Glutamatergic neuron (in vitro differentiated cells): ENCODE measurements at regions not wholly inside any gene's neighbourhood (a gene's known extent, or its start where the extent isn't known, plus 50 kb on each side); places are given as distances from the start of the nearest gene placed in this dataset.

Experiments used
- DNase-seq: peaks from one replicate; pipeline ENCODE4 v3.0.0; 2022
- H3K27ac Mint-ChIP-seq: one replicate; pipeline ENCODE4 v1.8.0; 2020; ENCODE audit warnings: mild to moderate bottlenecking, mixed read lengths, inconsistent platforms; ENCODE audit not compliant: unreplicated experiment
- H3K27me3 Mint-ChIP-seq: one replicate; pipeline ENCODE4 v1.8.0; 2020; ENCODE audit warnings: mild to moderate bottlenecking, moderate library complexity, mixed read lengths, inconsistent platforms; ENCODE audit not compliant: unreplicated experiment
- H3K36me3 Mint-ChIP-seq: one replicate; pipeline ENCODE4 v1.8.0; 2020; ENCODE audit warnings: mild to moderate bottlenecking, mixed read lengths, inconsistent platforms; ENCODE audit not compliant: unreplicated experiment
- H3K4me1 Mint-ChIP-seq: one replicate; pipeline ENCODE4 v1.8.0; 2020; ENCODE audit warnings: mild to moderate bottlenecking, low read depth, mixed read lengths, inconsistent platforms; ENCODE audit not compliant: unreplicated experiment
- H3K4me3 Mint-ChIP-seq: one replicate; pipeline ENCODE4 v1.8.0; 2020; ENCODE audit warnings: mild to moderate bottlenecking, mixed read lengths, inconsistent platforms; ENCODE audit not compliant: unreplicated experiment
- H3K9me3 Mint-ChIP-seq: one replicate; pipeline ENCODE4 v1.8.0; 2020; ENCODE audit warnings: mild to moderate bottlenecking, moderate library complexity, mixed read lengths, inconsistent platforms; ENCODE audit not compliant: unreplicated experiment
- TF ChIP-seq, protein P1 (sequence below): fragments of 200-600 bp; sonication (generic); IDR thresholded peaks from one replicate; pipeline ENCODE4 v1.5.0; 2021; ENCODE audit not compliant: partially characterized antibody, unreplicated experiment

DNA sequence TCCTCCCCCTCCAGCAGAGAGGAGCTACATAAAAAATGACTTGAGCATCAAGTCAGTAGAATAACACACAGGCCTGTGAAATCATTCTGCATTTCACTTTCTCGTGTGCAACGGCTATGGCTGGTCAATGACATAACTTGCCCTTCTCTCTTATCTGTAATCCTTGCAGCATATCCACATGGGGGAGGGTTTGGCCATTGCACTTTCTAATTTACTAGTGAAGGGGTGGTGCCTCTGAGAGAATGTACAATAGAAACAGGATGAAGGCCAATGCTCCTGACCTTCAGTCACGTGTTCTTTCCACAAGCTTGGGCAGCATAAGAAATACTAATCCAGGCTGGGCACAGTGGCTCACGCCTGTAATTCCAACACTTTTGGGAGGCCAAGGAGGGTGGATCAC lies 641.0 kb upstream of the ARGLU1 start:
- peaks cover 7% of the 10 kb centered on the region for H3K4me1 Mint-ChIP-seq
- no peak overlapping the region for H3K4me3 Mint-ChIP-seq
- no peak overlapping the region for H3K27ac Mint-ChIP-seq
- no peaks in the 10 kb centered on the region for H3K27me3 Mint-ChIP-seq
- TF ChIP-seq, protein P1, sequence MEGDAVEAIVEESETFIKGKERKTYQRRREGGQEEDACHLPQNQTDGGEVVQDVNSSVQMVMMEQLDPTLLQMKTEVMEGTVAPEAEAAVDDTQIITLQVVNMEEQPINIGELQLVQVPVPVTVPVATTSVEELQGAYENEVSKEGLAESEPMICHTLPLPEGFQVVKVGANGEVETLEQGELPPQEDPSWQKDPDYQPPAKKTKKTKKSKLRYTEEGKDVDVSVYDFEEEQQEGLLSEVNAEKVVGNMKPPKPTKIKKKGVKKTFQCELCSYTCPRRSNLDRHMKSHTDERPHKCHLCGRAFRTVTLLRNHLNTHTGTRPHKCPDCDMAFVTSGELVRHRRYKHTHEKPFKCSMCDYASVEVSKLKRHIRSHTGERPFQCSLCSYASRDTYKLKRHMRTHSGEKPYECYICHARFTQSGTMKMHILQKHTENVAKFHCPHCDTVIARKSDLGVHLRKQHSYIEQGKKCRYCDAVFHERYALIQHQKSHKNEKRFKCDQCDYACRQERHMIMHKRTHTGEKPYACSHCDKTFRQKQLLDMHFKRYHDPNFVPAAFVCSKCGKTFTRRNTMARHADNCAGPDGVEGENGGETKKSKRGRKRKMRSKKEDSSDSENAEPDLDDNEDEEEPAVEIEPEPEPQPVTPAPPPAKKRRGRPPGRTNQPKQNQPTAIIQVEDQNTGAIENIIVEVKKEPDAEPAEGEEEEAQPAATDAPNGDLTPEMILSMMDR: no peak
- H3K36me3 Mint-ChIP-seq: no peaks in the 10 kb centered on the region
- peaks cover 4% of the 10 kb centered on the region for H3K9me3 Mint-ChIP-seq
- DNase-seq: no peak

DNA sequence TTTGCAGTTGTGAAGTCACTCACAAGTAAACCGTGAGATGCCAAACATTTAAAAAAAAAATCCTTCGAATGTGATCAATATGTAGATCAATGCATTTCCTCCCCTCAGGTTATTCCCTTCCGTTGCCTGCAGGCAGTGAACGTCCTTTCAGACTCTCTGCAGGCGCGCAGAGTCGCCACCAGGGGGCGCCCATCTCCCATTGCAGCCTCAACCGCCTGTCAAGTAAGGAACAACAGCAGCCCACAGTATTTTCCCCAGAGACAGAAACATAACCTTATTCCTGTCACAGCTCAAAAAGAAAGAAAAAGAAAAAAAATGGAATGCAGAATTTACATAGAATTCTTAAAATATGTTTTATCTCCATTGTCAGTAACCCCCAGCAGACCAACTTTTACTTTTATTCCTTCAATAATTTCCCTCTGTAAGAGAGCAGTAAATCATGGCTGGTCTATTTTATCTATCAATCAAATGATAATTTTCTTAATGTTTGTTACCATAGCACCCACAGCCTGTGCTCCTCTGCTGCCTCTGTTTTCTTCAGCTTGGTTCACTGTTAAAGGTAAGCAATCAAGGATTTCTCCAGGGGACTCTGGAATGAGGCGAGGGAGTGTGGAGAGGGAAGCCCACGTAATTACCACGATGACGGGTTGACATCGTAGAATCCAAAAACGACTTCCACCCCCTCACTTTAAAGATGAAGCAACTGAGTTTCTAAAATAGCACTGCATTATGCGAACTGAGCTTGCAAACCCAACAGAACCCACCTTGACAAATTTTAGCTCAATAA lies 637.6 kb upstream of the ARGLU1 start:
- H3K4me3 Mint-ChIP-seq: peak overlapping the region; percentile 50
- H3K9me3 Mint-ChIP-seq: peaks cover 4% of the 10 kb centered on the region
- no peaks in the 10 kb centered on the region for H3K36me3 Mint-ChIP-seq
- DNase-seq: peak; percentile 89
- H3K27me3 Mint-ChIP-seq: no peaks in the 10 kb centered on the region
- TF ChIP-seq, protein P1: peak; percentile 98
- H3K27ac Mint-ChIP-seq: peak overlapping the region; percentile 41
- H3K4me1 Mint-ChIP-seq: peaks cover 4% of the 10 kb centered on the region

DNA sequence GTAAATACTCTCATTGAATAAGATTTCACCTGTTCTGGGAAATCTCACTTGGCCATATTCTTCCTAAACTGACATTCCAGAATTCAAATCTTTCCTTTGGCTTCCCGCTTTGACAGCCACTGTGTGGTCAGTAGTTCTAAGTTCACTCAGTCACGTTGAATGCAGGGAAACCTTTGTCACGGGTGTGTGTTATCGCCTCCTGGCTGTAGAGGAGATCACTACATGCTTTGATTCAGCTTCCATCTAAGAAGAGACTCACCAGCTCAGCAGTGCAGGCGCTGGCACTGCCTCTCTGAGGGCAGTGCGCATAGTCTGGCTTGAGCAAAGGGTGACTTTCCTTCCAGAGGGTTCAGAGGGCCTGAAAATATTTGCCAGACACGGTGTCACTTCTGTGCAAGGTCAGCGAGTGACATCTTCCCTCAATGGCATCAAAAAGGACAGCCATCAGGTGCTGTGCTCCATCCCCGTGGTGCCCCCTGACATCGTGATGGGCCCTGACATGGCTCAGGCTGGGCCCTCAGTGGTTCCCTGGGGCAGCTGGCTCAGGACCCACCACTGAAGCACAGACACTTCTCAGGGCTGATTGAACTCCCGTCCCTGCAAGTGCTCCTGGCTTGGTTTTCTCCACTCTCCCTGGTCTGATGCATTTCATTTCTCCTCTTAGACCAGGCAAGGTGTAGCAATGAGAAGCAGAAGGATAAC lies 635.4 kb upstream of the ARGLU1 start:
- Mint-ChIP-seq H3K36me3 (no peaks in the 10 kb centered on the region), H3K9me3 (peaks cover 4% of the 10 kb centered on the region), H3K27ac (no peak overlapping the region), H3K27me3 (no peaks in the 10 kb centered on the region), H3K4me1 (peaks cover 4% of the 10 kb centered on the region), H3K4me3 (no peak overlapping the region)
- TF ChIP-seq, protein P1: peak; percentile 77
- DNase-seq: peak; percentile 46

DNA sequence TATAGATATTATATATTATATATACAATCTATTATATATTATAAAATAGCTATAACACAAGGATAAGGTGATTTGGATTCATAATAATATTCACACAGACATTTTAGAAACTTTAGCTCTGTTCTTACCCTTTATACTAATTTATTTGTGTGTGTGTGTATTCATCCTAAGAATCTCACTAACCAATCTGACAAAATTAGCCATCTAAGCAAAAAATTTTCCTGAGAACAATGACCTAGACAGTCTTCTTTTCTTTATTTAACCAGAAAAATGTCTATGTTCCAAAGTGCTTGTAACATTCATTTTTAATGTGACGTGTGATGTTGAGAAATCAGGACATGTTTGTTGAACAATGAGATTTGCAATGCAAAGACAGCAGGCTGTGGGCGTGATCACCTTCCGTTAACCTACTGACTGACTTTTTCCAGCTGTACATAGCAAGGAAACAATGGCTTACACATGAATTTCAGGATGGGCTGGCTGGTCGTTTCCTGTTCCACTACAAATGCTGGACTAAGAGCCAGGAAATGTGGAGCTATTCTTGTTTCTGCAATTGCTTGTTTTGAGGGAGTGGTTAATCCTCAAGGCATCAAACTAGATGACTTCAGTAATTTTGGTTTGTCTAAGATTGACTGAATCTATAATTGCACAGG lies 634.6 kb upstream of the ARGLU1 start:
- H3K4me3 Mint-ChIP-seq: no peak overlapping the region
- H3K4me1 Mint-ChIP-seq: peaks cover 4% of the 10 kb centered on the region
- DNase-seq: no peak
- H3K27ac Mint-ChIP-seq: no peak overlapping the region
- peaks cover 4% of the 10 kb centered on the region for H3K9me3 Mint-ChIP-seq
- no peaks in the 10 kb centered on the region for H3K27me3 Mint-ChIP-seq
- H3K36me3 Mint-ChIP-seq: no peaks in the 10 kb centered on the region
- TF ChIP-seq, protein P1: no peak

DNA sequence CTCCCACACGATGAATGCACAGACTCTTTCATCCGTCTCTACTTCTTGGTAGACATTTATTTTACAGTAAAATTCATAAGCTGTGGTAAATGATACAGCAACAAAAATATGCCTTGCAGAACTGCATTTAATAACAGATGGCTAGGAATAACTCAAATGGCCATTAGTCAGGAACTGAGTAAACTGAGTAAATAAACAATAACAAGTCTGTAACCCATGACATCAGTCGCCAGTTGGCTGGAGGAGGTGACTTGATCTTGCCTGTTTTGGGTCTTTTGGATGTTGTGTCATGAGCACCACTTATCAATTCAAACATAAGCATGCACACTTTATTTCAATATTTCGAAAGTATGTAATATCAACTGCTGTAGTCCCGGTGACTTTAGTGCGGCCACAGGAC lies 632.6 kb upstream of the ARGLU1 start:
- no peak for DNase-seq
- Mint-ChIP-seq H3K27me3 (no peaks in the 10 kb centered on the region), H3K4me3 (no peak overlapping the region), H3K27ac (no peak overlapping the region), H3K4me1 (peaks cover 3% of the 10 kb centered on the region), H3K36me3 (no peaks in the 10 kb centered on the region), H3K9me3 (peaks cover 5% of the 10 kb centered on the region)
- TF ChIP-seq, protein P1: no peak
